ENCODE measurements at regions not wholly inside any gene's neighbourhood (a gene's known extent, or its start where the extent isn't known, plus 50 kb on each side); places are given as distances from the start of the nearest gene placed in this dataset.

GRCh38 chr3:73917643-73918042 lies 292.9 kb upstream of the PDZRN3 start:
- no peaks in the 10 kb centered on the region for H3K36me3 ChIP-seq (ENCODE audit: control insufficient read depth in 4 of 4, insufficient read depth in 4 of 4, low read length in 4 of 4)
- 90% methylated on average over 2 of the region's 2 CpGs for WGBS, 2 donors

GRCh38 chr3:73915886-73916285 lies 291.1 kb upstream of the PDZRN3 start:
- Histone ChIP-seq H3K27ac (ENCODE audit: low read depth in 1 of 2, low read length in 1 of 2) (no peak overlapping the region), H3K36me3 (ENCODE audit: control insufficient read depth in 4 of 4, insufficient read depth in 4 of 4, low read length in 4 of 4) (no peaks in the 10 kb centered on the region), H3K4me3 (no peak overlapping the region), H3K27me3 (ENCODE audit: control insufficient read depth in 3 of 3, insufficient read depth in 3 of 3, low read length in 2 of 3) (no peaks in the 10 kb centered on the region), H3K9ac (ENCODE audit: insufficient read depth in 1 of 2, low read length in 2 of 2) (no peak overlapping the region), H3K4me1 (ENCODE audit: control insufficient read depth in 5 of 5, insufficient read depth in 5 of 5, low read length in 5 of 5) (no peaks in the 10 kb centered on the region), H3K9me3 (ENCODE audit: control insufficient read depth in 4 of 4, insufficient read depth in 3 of 4, low read length in 3 of 4) (no peaks in the 10 kb centered on the region)
- no peak for ATAC-seq (ENCODE audit: insufficient read depth, low FRiP score)
- DNase-seq: no peak
- no peak for TF ChIP-seq CTCF (IDR thresholded peaks at IDR 0.05; ENCODE audit: control extremely low read depth, extremely low read depth)
- 94 to 96% methylated on average over 2 of the region's 2 CpGs for WGBS, 2 donors

More at GRCh38 chr3:73917643-73918042, 292.9 kb upstream of the PDZRN3 start:
- no peak overlapping the region for H3K4me3 ChIP-seq
- TF ChIP-seq CTCF (IDR thresholded peaks at IDR 0.05; ENCODE audit: control extremely low read depth, extremely low read depth): no peak
- DNase-seq (no peak), ATAC-seq (ENCODE audit: insufficient read depth, low FRiP score) (no peak)
- H3K4me1 ChIP-seq (ENCODE audit: control insufficient read depth in 5 of 5, insufficient read depth in 5 of 5, low read length in 5 of 5): no peaks in the 10 kb centered on the region
- H3K9ac ChIP-seq (ENCODE audit: insufficient read depth in 1 of 2, low read length in 2 of 2): no peak overlapping the region
- no peaks in the 10 kb centered on the region for H3K27me3 ChIP-seq (ENCODE audit: control insufficient read depth in 3 of 3, insufficient read depth in 3 of 3, low read length in 2 of 3)
- H3K27ac ChIP-seq (ENCODE audit: low read depth in 1 of 2, low read length in 1 of 2): no peak overlapping the region
- H3K9me3 ChIP-seq (ENCODE audit: control insufficient read depth in 4 of 4, insufficient read depth in 3 of 4, low read length in 3 of 4): no peaks in the 10 kb centered on the region

- Histone ChIP-seq H3K9me3 (ENCODE audit: control insufficient read depth in 4 of 4, insufficient read depth in 3 of 4, low read length in 3 of 4) (peaks cover 0 to 2% (median 0%) of the 10 kb centered on the region in 4 donors), H3K27ac (ENCODE audit: low read depth in 1 of 2, low read length in 1 of 2) (no peak overlapping the region), H3K4me3 (no peak overlapping the region), H3K27me3 (ENCODE audit: control insufficient read depth in 3 of 3, insufficient read depth in 3 of 3, low read length in 2 of 3) (no peaks in the 10 kb centered on the region), H3K4me1 (ENCODE audit: control insufficient read depth in 5 of 5, insufficient read depth in 5 of 5, low read length in 5 of 5) (no peaks in the 10 kb centered on the region), H3K36me3 (ENCODE audit: control insufficient read depth in 4 of 4, insufficient read depth in 4 of 4, low read length in 4 of 4) (no peaks in the 10 kb centered on the region), H3K9ac (ENCODE audit: insufficient read depth in 1 of 2, low read length in 2 of 2) (no peak overlapping the region)
- ATAC-seq (ENCODE audit: insufficient read depth, low FRiP score): no peak
- DNase-seq: no peak
- 89 to 92% methylated on average over 3 of the region's 3 CpGs for WGBS, 2 donors
- TF ChIP-seq CTCF (IDR thresholded peaks at IDR 0.05; ENCODE audit: control extremely low read depth, extremely low read depth): no peak
Measured at GRCh38 chr3:73908218-73908617, 283.5 kb upstream of the PDZRN3 start.

GRCh38 chr3:73901686-73902085 lies 276.9 kb upstream of the PDZRN3 start:
- no peaks in the 10 kb centered on the region for H3K9me3 ChIP-seq (ENCODE audit: control insufficient read depth in 4 of 4, insufficient read depth in 3 of 4, low read length in 3 of 4)
- no peak for ATAC-seq (ENCODE audit: insufficient read depth, low FRiP score)
- H3K27ac ChIP-seq (ENCODE audit: low read depth in 1 of 2, low read length in 1 of 2): no peak overlapping the region
- no peaks in the 10 kb centered on the region for H3K27me3 ChIP-seq (ENCODE audit: control insufficient read depth in 3 of 3, insufficient read depth in 3 of 3, low read length in 2 of 3)
- no peaks in the 10 kb centered on the region for H3K4me1 ChIP-seq (ENCODE audit: control insufficient read depth in 5 of 5, insufficient read depth in 5 of 5, low read length in 5 of 5)
- DNase-seq: no peak
- H3K9ac ChIP-seq (ENCODE audit: insufficient read depth in 1 of 2, low read length in 2 of 2): no peak overlapping the region
- H3K36me3 ChIP-seq (ENCODE audit: control insufficient read depth in 4 of 4, insufficient read depth in 4 of 4, low read length in 4 of 4): no peaks in the 10 kb centered on the region
- H3K4me3 ChIP-seq: no peak overlapping the region
- 68 to 81% methylated on average over 2 of the region's 2 CpGs for WGBS, 2 donors
- no peak for TF ChIP-seq CTCF (IDR thresholded peaks at IDR 0.05; ENCODE audit: control extremely low read depth, extremely low read depth)

Data from lung (tissue), 11 donors.